GM23338 (cell line): ENCODE measurements at regions not wholly inside any gene's neighbourhood (a gene's known extent, or its start where the extent isn't known, plus 50 kb on each side); places are given as distances from the start of the nearest gene placed in this dataset.

Experiments
- ATAC-seq: fragments of 200-7000 bp; cut with Tn5 transposase; 3 replicates; pipeline ENCODE4 v1.9.1; 2020
- DNase-seq: peaks from one replicate; pipeline ENCODE4 v3.0.0-alpha.2; 2015; ENCODE audit warnings: low spot score
- H2AFZ ChIP-seq: fragments of 200-600 bp; sonication (generic); 2 replicates; pipeline ENCODE4 v1.8.0; 2016; ENCODE audit warnings: antibody characterized with exemption, mild to moderate bottlenecking, moderate library complexity
- H3F3A ChIP-seq: fragments of 200-600 bp; sonication (generic); replicated peaks from 2 replicates; pipeline ENCODE4 v1.8.0; 2017; ENCODE audit warnings: antibody characterized with exemption, mixed run types, low read depth
- H3K27ac ChIP-seq: fragments of 200-600 bp; sonication (generic); 2 replicates; pipeline ENCODE4 v1.6.1; 2016; ENCODE audit warnings: low read depth
- H3K27me3 ChIP-seq: fragments of 200-600 bp; sonication (generic); 2 replicates; pipeline ENCODE4 v1.8.0; 2016; ENCODE audit warnings: mild to moderate bottlenecking, mixed run types, moderate library complexity; ENCODE audit not compliant: insufficient read depth
- H3K36me3 ChIP-seq: fragments of 200-600 bp; sonication (generic); 2 replicates; pipeline ENCODE4 v1.8.0; 2016; ENCODE audit warnings: mild to moderate bottlenecking; ENCODE audit not compliant: insufficient read depth
- H3K4me1 ChIP-seq: fragments of 200-600 bp; sonication (generic); 2 replicates; pipeline ENCODE4 v1.8.0; 2016; ENCODE audit warnings: mild to moderate bottlenecking, moderate library complexity; ENCODE audit not compliant: insufficient read depth
- H3K4me2 ChIP-seq: fragments of 200-600 bp; sonication (generic); 2 replicates; pipeline ENCODE4 v1.7.1; 2017; ENCODE audit warnings: mixed run types
- H3K4me3 ChIP-seq: fragments of 200-600 bp; sonication (generic); 2 replicates; pipeline ENCODE4 v1.6.1; 2016; ENCODE audit warnings: mixed run types
- H3K79me2 ChIP-seq: fragments of 200-600 bp; sonication (generic); replicated peaks from 2 replicates; pipeline ENCODE4 v1.8.0; 2017; ENCODE audit warnings: mild to moderate bottlenecking; ENCODE audit not compliant: insufficient read depth
- H3K9me2 ChIP-seq: fragments of 200-600 bp; sonication (generic); 2 replicates; pipeline ENCODE4 v1.8.0; 2017; ENCODE audit not compliant: insufficient read depth
- H4K20me1 ChIP-seq: fragments of 200-600 bp; sonication (generic); replicated peaks from 2 replicates; pipeline ENCODE4 v1.8.0; 2017; ENCODE audit warnings: mild to moderate bottlenecking; ENCODE audit not compliant: insufficient read depth
- H3K27ac Mint-ChIP-seq: 2 replicates; pipeline ENCODE4 v1.8.0; 2020; ENCODE audit warnings: inconsistent platforms, mild to moderate bottlenecking, moderate library complexity, mixed read lengths
- H3K27me3 Mint-ChIP-seq: 3 replicates; pipeline ENCODE4 v1.8.0; 2022; ENCODE audit warnings: low read depth, mild to moderate bottlenecking, moderate library complexity, mixed read lengths, inconsistent platforms; ENCODE audit not compliant: insufficient read depth, poor library complexity
- H3K36me3 Mint-ChIP-seq: 3 replicates; pipeline ENCODE4 v1.8.0; 2021; ENCODE audit warnings: low read depth, mild to moderate bottlenecking, inconsistent platforms, moderate library complexity, mixed read lengths
- H3K4me1 Mint-ChIP-seq: 3 replicates; pipeline ENCODE4 v1.8.0; 2020; ENCODE audit warnings: mild to moderate bottlenecking, inconsistent platforms, mixed read lengths
- H3K4me3 Mint-ChIP-seq: 3 replicates; pipeline ENCODE4 v1.8.0; 2021; ENCODE audit warnings: moderate library complexity, mild to moderate bottlenecking, inconsistent platforms, mixed read lengths
- H3K9me3 Mint-ChIP-seq: 3 replicates; pipeline ENCODE4 v1.8.0; 2020; ENCODE audit warnings: moderate library complexity, mild to moderate bottlenecking, inconsistent platforms, mixed read lengths
- CREB1 ChIP-seq: fragments of 250-450 bp; sonication (Bioruptor Pico); IDR thresholded peaks from 2 replicates; pipeline ENCODE4 v1.5.0; 2020; ENCODE audit warnings: low read depth, mild to moderate bottlenecking, moderate library complexity
- EZH2phosphoT487 ChIP-seq: fragments of 200-600 bp; sonication (generic); IDR thresholded peaks from one replicate; pipeline ENCODE4 v1.8.1; 2018; ENCODE audit warnings: antibody characterized with exemption; ENCODE audit not compliant: unreplicated experiment
- JUNB ChIP-seq: IDR thresholded peaks from one replicate; pipeline ENCODE4 v1.6.1; 2016; ENCODE audit warnings: antibody characterized with exemption; ENCODE audit not compliant: unreplicated experiment
- TF ChIP-seq, protein P1 (sequence below), 2 experiments: fragments of 200-600 bp in 1 of 2; sonication (generic) in 1 of 2; conservative IDR thresholded peaks; 2 replicates each; pipeline versions ENCODE4 v1.5.1 to v1.6.1; 2016 to 2017; ENCODE audit warnings: antibody characterized with exemption in 2 of 2, low read depth in 2 of 2, mild to moderate bottlenecking in 2 of 2, moderate library complexity in 1 of 2
- TF ChIP-seq, protein P2 (sequence below): fragments of 250-450 bp; sonication (Bioruptor Pico); IDR thresholded peaks from 2 replicates; pipeline ENCODE4 v1.5.0; 2020; ENCODE audit warnings: mild to moderate bottlenecking, moderate library complexity
- TF ChIP-seq, protein P3 (sequence below): IDR thresholded peaks from one replicate; pipeline ENCODE4 v1.6.1; 2018; ENCODE audit warnings: antibody characterized with exemption; ENCODE audit not compliant: unreplicated experiment

DNA sequence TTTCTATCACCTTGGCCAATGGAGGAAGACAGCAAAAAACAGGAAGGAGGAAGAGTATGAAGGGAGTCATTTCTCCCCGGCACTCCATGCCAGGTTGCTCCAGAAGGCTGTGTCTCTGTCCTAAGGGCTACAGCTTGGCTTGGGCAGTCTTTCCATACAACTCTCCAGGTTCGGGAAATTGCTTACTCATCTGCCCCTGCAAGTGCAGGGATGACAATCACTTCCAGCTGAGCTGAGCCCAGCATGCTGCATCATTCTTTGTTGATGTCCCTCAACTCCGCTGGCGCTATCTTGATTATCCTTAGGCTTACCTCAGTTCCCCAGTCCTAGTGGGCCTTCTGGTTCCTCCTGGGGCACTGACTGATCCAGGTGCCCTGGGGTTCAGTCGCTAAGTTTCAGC is 86.9 kb upstream of the COPS8 start:
- TF ChIP-seq, protein P1, sequence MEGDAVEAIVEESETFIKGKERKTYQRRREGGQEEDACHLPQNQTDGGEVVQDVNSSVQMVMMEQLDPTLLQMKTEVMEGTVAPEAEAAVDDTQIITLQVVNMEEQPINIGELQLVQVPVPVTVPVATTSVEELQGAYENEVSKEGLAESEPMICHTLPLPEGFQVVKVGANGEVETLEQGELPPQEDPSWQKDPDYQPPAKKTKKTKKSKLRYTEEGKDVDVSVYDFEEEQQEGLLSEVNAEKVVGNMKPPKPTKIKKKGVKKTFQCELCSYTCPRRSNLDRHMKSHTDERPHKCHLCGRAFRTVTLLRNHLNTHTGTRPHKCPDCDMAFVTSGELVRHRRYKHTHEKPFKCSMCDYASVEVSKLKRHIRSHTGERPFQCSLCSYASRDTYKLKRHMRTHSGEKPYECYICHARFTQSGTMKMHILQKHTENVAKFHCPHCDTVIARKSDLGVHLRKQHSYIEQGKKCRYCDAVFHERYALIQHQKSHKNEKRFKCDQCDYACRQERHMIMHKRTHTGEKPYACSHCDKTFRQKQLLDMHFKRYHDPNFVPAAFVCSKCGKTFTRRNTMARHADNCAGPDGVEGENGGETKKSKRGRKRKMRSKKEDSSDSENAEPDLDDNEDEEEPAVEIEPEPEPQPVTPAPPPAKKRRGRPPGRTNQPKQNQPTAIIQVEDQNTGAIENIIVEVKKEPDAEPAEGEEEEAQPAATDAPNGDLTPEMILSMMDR (conservative IDR thresholded peaks at IDR 0.05; ENCODE audit: low read depth in 2 of 2), result no peak
- TF ChIP-seq EZH2phosphoT487 (no peak), CREB1 (CRISPR knock-in tag) (no peak), JUNB (no peak)
- TF ChIP-seq, protein P2, sequence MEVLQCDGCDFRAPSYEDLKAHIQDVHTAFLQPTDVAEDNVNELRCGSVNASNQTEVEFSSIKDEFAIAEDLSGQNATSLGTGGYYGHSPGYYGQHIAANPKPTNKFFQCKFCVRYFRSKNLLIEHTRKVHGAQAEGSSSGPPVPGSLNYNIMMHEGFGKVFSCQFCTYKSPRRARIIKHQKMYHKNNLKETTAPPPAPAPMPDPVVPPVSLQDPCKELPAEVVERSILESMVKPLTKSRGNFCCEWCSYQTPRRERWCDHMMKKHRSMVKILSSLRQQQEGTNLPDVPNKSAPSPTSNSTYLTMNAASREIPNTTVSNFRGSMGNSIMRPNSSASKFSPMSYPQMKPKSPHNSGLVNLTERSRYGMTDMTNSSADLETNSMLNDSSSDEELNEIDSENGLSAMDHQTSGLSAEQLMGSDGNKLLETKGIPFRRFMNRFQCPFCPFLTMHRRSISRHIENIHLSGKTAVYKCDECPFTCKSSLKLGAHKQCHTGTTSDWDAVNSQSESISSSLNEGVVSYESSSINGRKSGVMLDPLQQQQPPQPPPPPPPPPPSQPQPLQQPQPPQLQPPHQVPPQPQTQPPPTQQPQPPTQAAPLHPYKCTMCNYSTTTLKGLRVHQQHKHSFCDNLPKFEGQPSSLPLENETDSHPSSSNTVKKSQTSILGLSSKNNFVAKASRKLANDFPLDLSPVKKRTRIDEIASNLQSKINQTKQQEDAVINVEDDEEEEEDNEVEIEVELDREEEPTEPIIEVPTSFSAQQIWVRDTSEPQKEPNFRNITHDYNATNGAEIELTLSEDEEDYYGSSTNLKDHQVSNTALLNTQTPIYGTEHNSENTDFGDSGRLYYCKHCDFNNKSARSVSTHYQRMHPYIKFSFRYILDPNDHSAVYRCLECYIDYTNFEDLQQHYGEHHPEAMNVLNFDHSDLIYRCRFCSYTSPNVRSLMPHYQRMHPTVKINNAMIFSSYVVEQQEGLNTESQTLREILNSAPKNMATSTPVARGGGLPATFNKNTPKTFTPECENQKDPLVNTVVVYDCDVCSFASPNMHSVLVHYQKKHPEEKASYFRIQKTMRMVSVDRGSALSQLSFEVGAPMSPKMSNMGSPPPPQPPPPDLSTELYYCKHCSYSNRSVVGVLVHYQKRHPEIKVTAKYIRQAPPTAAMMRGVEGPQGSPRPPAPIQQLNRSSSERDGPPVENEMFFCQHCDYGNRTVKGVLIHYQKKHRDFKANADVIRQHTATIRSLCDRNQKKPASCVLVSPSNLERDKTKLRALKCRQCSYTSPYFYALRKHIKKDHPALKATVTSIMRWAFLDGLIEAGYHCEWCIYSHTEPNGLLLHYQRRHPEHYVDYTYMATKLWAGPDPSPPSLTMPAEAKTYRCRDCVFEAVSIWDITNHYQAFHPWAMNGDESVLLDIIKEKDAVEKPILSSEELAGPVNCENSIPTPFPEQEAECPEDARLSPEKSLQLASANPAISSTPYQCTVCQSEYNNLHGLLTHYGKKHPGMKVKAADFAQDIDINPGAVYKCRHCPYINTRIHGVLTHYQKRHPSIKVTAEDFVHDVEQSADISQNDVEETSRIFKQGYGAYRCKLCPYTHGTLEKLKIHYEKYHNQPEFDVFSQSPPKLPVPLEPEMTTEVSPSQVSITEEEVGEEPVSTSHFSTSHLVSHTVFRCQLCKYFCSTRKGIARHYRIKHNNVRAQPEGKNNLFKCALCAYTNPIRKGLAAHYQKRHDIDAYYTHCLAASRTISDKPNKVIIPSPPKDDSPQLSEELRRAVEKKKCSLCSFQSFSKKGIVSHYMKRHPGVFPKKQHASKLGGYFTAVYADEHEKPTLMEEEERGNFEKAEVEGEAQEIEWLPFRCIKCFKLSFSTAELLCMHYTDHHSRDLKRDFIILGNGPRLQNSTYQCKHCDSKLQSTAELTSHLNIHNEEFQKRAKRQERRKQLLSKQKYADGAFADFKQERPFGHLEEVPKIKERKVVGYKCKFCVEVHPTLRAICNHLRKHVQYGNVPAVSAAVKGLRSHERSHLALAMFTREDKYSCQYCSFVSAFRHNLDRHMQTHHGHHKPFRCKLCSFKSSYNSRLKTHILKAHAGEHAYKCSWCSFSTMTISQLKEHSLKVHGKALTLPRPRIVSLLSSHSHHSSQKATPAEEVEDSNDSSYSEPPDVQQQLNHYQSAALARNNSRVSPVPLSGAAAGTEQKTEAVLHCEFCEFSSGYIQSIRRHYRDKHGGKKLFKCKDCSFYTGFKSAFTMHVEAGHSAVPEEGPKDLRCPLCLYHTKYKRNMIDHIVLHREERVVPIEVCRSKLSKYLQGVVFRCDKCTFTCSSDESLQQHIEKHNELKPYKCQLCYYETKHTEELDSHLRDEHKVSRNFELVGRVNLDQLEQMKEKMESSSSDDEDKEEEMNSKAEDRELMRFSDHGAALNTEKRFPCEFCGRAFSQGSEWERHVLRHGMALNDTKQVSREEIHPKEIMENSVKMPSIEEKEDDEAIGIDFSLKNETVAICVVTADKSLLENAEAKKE (CRISPR knock-in tag), result no peak
- TF ChIP-seq, protein P3, sequence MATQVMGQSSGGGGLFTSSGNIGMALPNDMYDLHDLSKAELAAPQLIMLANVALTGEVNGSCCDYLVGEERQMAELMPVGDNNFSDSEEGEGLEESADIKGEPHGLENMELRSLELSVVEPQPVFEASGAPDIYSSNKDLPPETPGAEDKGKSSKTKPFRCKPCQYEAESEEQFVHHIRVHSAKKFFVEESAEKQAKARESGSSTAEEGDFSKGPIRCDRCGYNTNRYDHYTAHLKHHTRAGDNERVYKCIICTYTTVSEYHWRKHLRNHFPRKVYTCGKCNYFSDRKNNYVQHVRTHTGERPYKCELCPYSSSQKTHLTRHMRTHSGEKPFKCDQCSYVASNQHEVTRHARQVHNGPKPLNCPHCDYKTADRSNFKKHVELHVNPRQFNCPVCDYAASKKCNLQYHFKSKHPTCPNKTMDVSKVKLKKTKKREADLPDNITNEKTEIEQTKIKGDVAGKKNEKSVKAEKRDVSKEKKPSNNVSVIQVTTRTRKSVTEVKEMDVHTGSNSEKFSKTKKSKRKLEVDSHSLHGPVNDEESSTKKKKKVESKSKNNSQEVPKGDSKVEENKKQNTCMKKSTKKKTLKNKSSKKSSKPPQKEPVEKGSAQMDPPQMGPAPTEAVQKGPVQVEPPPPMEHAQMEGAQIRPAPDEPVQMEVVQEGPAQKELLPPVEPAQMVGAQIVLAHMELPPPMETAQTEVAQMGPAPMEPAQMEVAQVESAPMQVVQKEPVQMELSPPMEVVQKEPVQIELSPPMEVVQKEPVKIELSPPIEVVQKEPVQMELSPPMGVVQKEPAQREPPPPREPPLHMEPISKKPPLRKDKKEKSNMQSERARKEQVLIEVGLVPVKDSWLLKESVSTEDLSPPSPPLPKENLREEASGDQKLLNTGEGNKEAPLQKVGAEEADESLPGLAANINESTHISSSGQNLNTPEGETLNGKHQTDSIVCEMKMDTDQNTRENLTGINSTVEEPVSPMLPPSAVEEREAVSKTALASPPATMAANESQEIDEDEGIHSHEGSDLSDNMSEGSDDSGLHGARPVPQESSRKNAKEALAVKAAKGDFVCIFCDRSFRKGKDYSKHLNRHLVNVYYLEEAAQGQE, result no peak
- Mint-ChIP-seq H3K9me3 (peaks cover 21% of the 10 kb centered on the region), H3K27ac (no peak overlapping the region), H3K4me1 (peaks cover 35% of the 10 kb centered on the region), H3K27me3 (peaks cover 5% of the 10 kb centered on the region), H3K36me3 (peaks cover 15% of the 10 kb centered on the region; the same call in 2 of the 3 replicates), H3K4me3 (no peak overlapping the region)
- H3K9me2 ChIP-seq, result no peaks in the 10 kb centered on the region
- H3K4me2 ChIP-seq, result no peak overlapping the region
- no peak overlapping the region for H2AFZ ChIP-seq
- peaks cover 33% of the 10 kb centered on the region for H3K4me1 ChIP-seq
- H3K79me2 ChIP-seq, result no peaks in the 10 kb centered on the region
- H3K27me3 ChIP-seq, result no peaks in the 10 kb centered on the region
- ATAC-seq (peak; percentile 26; the same call in 2 of the 3 replicates), DNase-seq (no peak)
- H3K4me3 ChIP-seq, result no peak overlapping the region
- 0 out of 2 replicates have a peak, but pooled peaks cover 7% of the 10 kb centered on the region for H3K36me3 ChIP-seq
- no peaks in the 10 kb centered on the region for H3F3A ChIP-seq
- H3K27ac ChIP-seq, result no peak overlapping the region
- H4K20me1 ChIP-seq, result no peaks in the 10 kb centered on the region
